Karpas-422 (cell line): ENCODE measurements at regions not wholly inside any gene's neighbourhood (a gene's known extent, or its start where the extent isn't known, plus 50 kb on each side); places are given as distances from the start of the nearest gene placed in this dataset.

Experiments used
- DNase-seq: peaks from one replicate; pipeline ENCODE4 v3.0.0-alpha.2; 2015
- H2AFZ ChIP-seq: fragments of 200-600 bp; sonication (generic); 2 replicates; pipeline ENCODE4 v1.6.1; 2014; ENCODE audit warnings: antibody characterized with exemption, low read length, mixed read lengths
- H3K27ac ChIP-seq: fragments of 200-600 bp; sonication (generic); 2 replicates; pipeline ENCODE4 v1.5.1; 2014; ENCODE audit warnings: mild to moderate bottlenecking, low read length, moderate library complexity
- H3K27me3 ChIP-seq: fragments of 200-600 bp; sonication (generic); 2 replicates; pipeline ENCODE4 v1.6.1; 2014; ENCODE audit warnings: low read length, mixed read lengths
- H3K36me3 ChIP-seq: fragments of 200-600 bp; sonication (generic); 2 replicates; pipeline ENCODE4 v1.6.1; 2014; ENCODE audit warnings: low read length, mixed read lengths; ENCODE audit not compliant: insufficient read depth
- H3K4me1 ChIP-seq: fragments of 200-600 bp; sonication (generic); 2 replicates; pipeline ENCODE4 v1.6.1; 2014; ENCODE audit warnings: mild to moderate bottlenecking, low read length, mixed read lengths
- H3K4me2 ChIP-seq: fragments of 200-600 bp; sonication (generic); 2 replicates; pipeline ENCODE4 v1.6.1; 2014; ENCODE audit warnings: low read length, low read depth, mild to moderate bottlenecking; ENCODE audit not compliant: poor library complexity, severe bottlenecking
- H3K4me3 ChIP-seq: fragments of 200-600 bp; sonication (generic); 2 replicates; pipeline ENCODE4 v1.5.1; 2014; ENCODE audit warnings: mild to moderate bottlenecking, antibody characterized with exemption, low read length, mixed read lengths
- H3K79me2 ChIP-seq: fragments of 200-600 bp; sonication (generic); 2 replicates; pipeline ENCODE4 v1.6.1; 2014; ENCODE audit warnings: mild to moderate bottlenecking, low read length, mixed read lengths
- H3K9ac ChIP-seq: fragments of 200-600 bp; sonication (generic); 2 replicates; pipeline ENCODE4 v1.6.0; 2014; ENCODE audit warnings: low read length
- H3K9me2 ChIP-seq: fragments of 200-600 bp; sonication (generic), shearing (Covaris generic); replicated peaks from 2 replicates; pipeline ENCODE4 v1.6.0; 2014; ENCODE audit warnings: mild to moderate bottlenecking, low read length, moderate library complexity; ENCODE audit not compliant: insufficient read depth
- H3K9me3 ChIP-seq: fragments of 300-700, 200-600 bp; sonication (generic); 2 replicates; pipeline ENCODE4 v1.6.1; 2014; ENCODE audit warnings: low read length, mixed read lengths
- H4K20me1 ChIP-seq: fragments of 200-600 bp; sonication (generic); 2 replicates; pipeline ENCODE4 v1.6.1; 2014; ENCODE audit warnings: mild to moderate bottlenecking, antibody characterized with exemption, low read length, low read depth; ENCODE audit not compliant: insufficient read depth

- Histone ChIP-seq H3K4me3 (peak overlapping the region; percentile 50), H3K4me1 (peaks cover 94% of the 10 kb centered on the region), H3K9me2 (no peaks in the 10 kb centered on the region), H3K4me2 (peak overlapping the region; percentile 75), H3K27me3 (no peaks in the 10 kb centered on the region), H3K79me2 (peaks cover 54% of the 10 kb centered on the region), H3K36me3 (0 out of 2 replicates have a peak, but pooled peaks cover 7% of the 10 kb centered on the region), H3K9me3 (no peaks in the 10 kb centered on the region), H4K20me1 (no peaks in the 10 kb centered on the region), H3K9ac (peak overlapping the region; percentile 63), H2AFZ (no peak overlapping the region), H3K27ac (peak overlapping the region; percentile 98)
- DNase-seq: no peak
These were observed 273.7 kb upstream of the DMRT1 start for GRCh38 chr9:567747-568305.

- peaks cover 14% of the 10 kb centered on the region; the same call in 1 of the 2 replicates for H3K36me3 ChIP-seq
- H3K4me1 ChIP-seq: peaks cover 90% of the 10 kb centered on the region
- H3K27ac ChIP-seq: peak overlapping the region; percentile 98
- no peaks in the 10 kb centered on the region for H4K20me1 ChIP-seq
- H3K9me2 ChIP-seq: no peaks in the 10 kb centered on the region
- H3K79me2 ChIP-seq: peaks cover 58% of the 10 kb centered on the region
- no peaks in the 10 kb centered on the region for H3K9me3 ChIP-seq
- H3K9ac ChIP-seq: peak overlapping the region; percentile 63
- H3K4me3 ChIP-seq: peak overlapping the region; percentile 50
- H3K27me3 ChIP-seq: no peaks in the 10 kb centered on the region
- DNase-seq: peak; percentile 80
- H3K4me2 ChIP-seq: peak overlapping the region; percentile 75
- H2AFZ ChIP-seq: peak overlapping the region; percentile 71
These were observed 272.2 kb upstream of the DMRT1 start for GRCh38 chr9:569296-569695.

GRCh38 chr9:570187-570586 lies 271.3 kb upstream of the DMRT1 start:
- H3K27me3 ChIP-seq: no peaks in the 10 kb centered on the region
- peak overlapping the region; percentile 98 for H3K27ac ChIP-seq
- no peaks in the 10 kb centered on the region for H3K9me2 ChIP-seq
- peaks cover 65% of the 10 kb centered on the region for H3K79me2 ChIP-seq
- H3K36me3 ChIP-seq: peaks cover 14% of the 10 kb centered on the region; the same call in 1 of the 2 replicates
- no peak for DNase-seq
- H4K20me1 ChIP-seq: no peaks in the 10 kb centered on the region
- peak overlapping the region; percentile 63 for H3K9ac ChIP-seq
- H3K9me3 ChIP-seq: no peaks in the 10 kb centered on the region
- no peak overlapping the region for H2AFZ ChIP-seq
- peaks cover 89% of the 10 kb centered on the region for H3K4me1 ChIP-seq
- peak overlapping the region; percentile 75 for H3K4me2 ChIP-seq
- H3K4me3 ChIP-seq: peak overlapping the region; percentile 50

GRCh38 chr9:571066-571465 lies 270.4 kb upstream of the DMRT1 start:
- Histone ChIP-seq H3K9ac (peak overlapping the region; percentile 63), H3K79me2 (peaks cover 73% of the 10 kb centered on the region), H3K9me3 (no peaks in the 10 kb centered on the region), H3K27me3 (no peaks in the 10 kb centered on the region), H3K4me3 (peak overlapping the region; percentile 50), H4K20me1 (no peaks in the 10 kb centered on the region), H2AFZ (0 out of 2 replicates have a peak overlapping the region, but pooled peaks have one; percentile 28), H3K4me1 (peaks cover 85% of the 10 kb centered on the region), H3K27ac (peak overlapping the region; percentile 98), H3K4me2 (peak overlapping the region; percentile 75), H3K36me3 (peaks cover 21% of the 10 kb centered on the region; the same call in 1 of the 2 replicates), H3K9me2 (no peaks in the 10 kb centered on the region)
- DNase-seq: peak; percentile 59

GRCh38 chr9:571741-572140 lies 269.8 kb upstream of the DMRT1 start:
- DNase-seq: no peak
- Histone ChIP-seq H4K20me1 (no peaks in the 10 kb centered on the region), H3K4me3 (no peak overlapping the region; the same call in 1 of the 2 replicates), H3K9me2 (no peaks in the 10 kb centered on the region), H3K9me3 (no peaks in the 10 kb centered on the region), H3K36me3 (peaks cover 24% of the 10 kb centered on the region; the same call in 1 of the 2 replicates), H3K9ac (no peak overlapping the region; the same call in 1 of the 2 replicates), H3K27me3 (no peaks in the 10 kb centered on the region), H3K79me2 (peaks cover 80% of the 10 kb centered on the region), H3K4me1 (peaks cover 78% of the 10 kb centered on the region), H3K27ac (peak overlapping the region; percentile 98), H2AFZ (no peak overlapping the region; the same call in 1 of the 2 replicates), H3K4me2 (peak overlapping the region; percentile 75)

GRCh38 chr9:573691-574410 lies 267.6 kb upstream of the DMRT1 start:
- Histone ChIP-seq H2AFZ (no peak overlapping the region), H3K4me1 (peaks cover 57% of the 10 kb centered on the region), H3K79me2 (peaks cover 94% of the 10 kb centered on the region), H3K9ac (no peak overlapping the region), H3K9me3 (no peaks in the 10 kb centered on the region), H3K27me3 (no peaks in the 10 kb centered on the region), H3K4me2 (no peak overlapping the region), H3K36me3 (peaks cover 37% of the 10 kb centered on the region), H3K4me3 (no peak overlapping the region), H3K9me2 (no peaks in the 10 kb centered on the region), H4K20me1 (no peaks in the 10 kb centered on the region), H3K27ac (0 out of 2 replicates have a peak overlapping the region, but pooled peaks have one; percentile 78)
- DNase-seq: no peak

- no peaks in the 10 kb centered on the region for H3K27me3 ChIP-seq
- H2AFZ ChIP-seq: no peak overlapping the region
- no peak for DNase-seq
- peaks cover 44% of the 10 kb centered on the region for H3K4me1 ChIP-seq
- no peak overlapping the region for H3K9ac ChIP-seq
- H3K36me3 ChIP-seq: peaks cover 43% of the 10 kb centered on the region
- no peak overlapping the region for H3K4me3 ChIP-seq
- H3K4me2 ChIP-seq: peak overlapping the region; percentile 46
- H3K9me3 ChIP-seq: no peaks in the 10 kb centered on the region
- H4K20me1 ChIP-seq: no peaks in the 10 kb centered on the region
- no peaks in the 10 kb centered on the region for H3K9me2 ChIP-seq
- H3K27ac ChIP-seq: peak overlapping the region; percentile 78
- H3K79me2 ChIP-seq: peaks cover 91% of the 10 kb centered on the region
These were observed 266.4 kb upstream of the DMRT1 start for GRCh38 chr9:575139-575538.

- Histone ChIP-seq H3K36me3 (peaks cover 24% of the 10 kb centered on the region), H3K27ac (no peak overlapping the region), H3K4me2 (no peak overlapping the region), H3K4me3 (no peak overlapping the region), H3K79me2 (peaks cover 83% of the 10 kb centered on the region), H3K27me3 (no peaks in the 10 kb centered on the region), H2AFZ (no peak overlapping the region), H3K9me3 (no peaks in the 10 kb centered on the region), H3K9ac (no peak overlapping the region), H4K20me1 (no peaks in the 10 kb centered on the region), H3K9me2 (no peaks in the 10 kb centered on the region), H3K4me1 (peaks cover 20% of the 10 kb centered on the region)
- no peak for DNase-seq
These were observed 260.7 kb upstream of the DMRT1 start for GRCh38 chr9:580652-581342.
